SK-N-MC (cell line): ENCODE measurements at regions not wholly inside any gene's neighbourhood (a gene's known extent, or its start where the extent isn't known, plus 50 kb on each side); places are given as distances from the start of the nearest gene placed in this dataset.

Experiments
- EZH2 ChIP-seq: fragments of 200-600 bp; sonication (generic); IDR thresholded peaks from one replicate; pipeline ENCODE4 v1.6.1; 2017; ENCODE audit warnings: antibody characterized with exemption
- FOXP2 ChIP-seq: optimal IDR thresholded peaks from 2 replicates; pipeline ENCODE3; 2011; ENCODE audit warnings: mild to moderate bottlenecking, moderate library complexity; ENCODE audit not compliant: insufficient read depth; ENCODE audit errors: extremely low read length, control extremely low read depth
- POLR2AphosphoS5 ChIP-seq: IDR thresholded peaks from 2 replicates; pipeline ENCODE4 v1.6.1; 2012; ENCODE audit warnings: mild to moderate bottlenecking, low read depth, low read length, borderline replicate concordance

DNA sequence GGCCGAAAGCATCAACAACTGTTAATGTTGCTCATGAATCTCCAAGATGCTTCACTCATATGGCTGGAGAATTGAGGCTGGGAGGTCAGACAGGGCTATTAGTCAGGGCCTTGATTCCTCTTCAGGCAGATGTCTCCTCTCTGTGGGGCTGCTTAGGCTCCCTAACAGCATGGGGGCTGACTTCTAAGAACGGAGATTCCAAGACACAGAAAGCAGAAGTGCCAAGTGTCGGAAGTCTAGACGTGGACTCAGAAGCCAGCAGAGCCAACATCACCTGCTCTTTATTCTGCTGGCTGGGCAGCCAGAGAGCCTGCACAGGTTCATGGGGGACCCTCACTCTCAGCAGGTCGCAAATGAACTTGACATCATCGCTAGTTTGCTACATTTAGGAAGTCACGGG is 279.8 kb downstream of the CDH26 start:
- TF ChIP-seq EZH2 (no peak), POLR2AphosphoS5 (no peak), FOXP2 (no peak)
